ENCODE measurements at regions not wholly inside any gene's neighbourhood (a gene's known extent, or its start where the extent isn't known, plus 50 kb on each side); places are given as distances from the start of the nearest gene placed in this dataset.

GRCh38 chr9:13718086-13718485 is 438.6 kb upstream of the MPDZ start:
- TF ChIP-seq CTCF (IDR thresholded peaks at IDR 0.05) = no peak
- TF ChIP-seq EP300 (IDR thresholded peaks at IDR 0.05) = no peak
- TF ChIP-seq POLR2A (IDR thresholded peaks at IDR 0.05) = no peak

Measured in suprapubic skin (tissue), 3 donors.